DND-41 (cell line): ENCODE measurements at regions not wholly inside any gene's neighbourhood (a gene's known extent, or its start where the extent isn't known, plus 50 kb on each side); places are given as distances from the start of the nearest gene placed in this dataset.

ENCODE experiments used
- ATAC-seq: fragments of 200-7000 bp; cut with Tn5 transposase; 3 replicates; pipeline ENCODE4 v1.9.1; 2021; ENCODE audit warnings: low read depth; ENCODE audit not compliant: insufficient read depth
- DNase-seq: peaks from one replicate; pipeline ENCODE4 v3.0.0-alpha.2; 2020
- H2AFZ ChIP-seq: 2 replicates; pipeline ENCODE4 v1.6.0; 2012; ENCODE audit warnings: low read depth, low read length
- H3K27ac ChIP-seq: 2 replicates; pipeline ENCODE4 v1.5.1; 2012; ENCODE audit warnings: low read length, inconsistent platforms
- H3K27me3 ChIP-seq: fragments of 200-600 bp; sonication (generic); 2 replicates; pipeline ENCODE4 v1.6.0; 2012; ENCODE audit warnings: low read length, mild to moderate bottlenecking, inconsistent platforms; ENCODE audit not compliant: insufficient read depth, poor library complexity
- H3K36me3 ChIP-seq: 2 replicates; pipeline ENCODE4 v1.5.1; 2012; ENCODE audit warnings: low read length, inconsistent platforms; ENCODE audit not compliant: insufficient read depth
- H3K4me1 ChIP-seq: 2 replicates; pipeline ENCODE4 v1.5.1; 2012; ENCODE audit warnings: mild to moderate bottlenecking, low read length; ENCODE audit not compliant: insufficient read depth
- H3K4me2 ChIP-seq: 2 replicates; pipeline ENCODE4 v1.6.0; 2012; ENCODE audit warnings: mild to moderate bottlenecking, moderate library complexity, low read length, inconsistent platforms; ENCODE audit not compliant: insufficient read depth
- H3K4me3 ChIP-seq, 2 experiments: fragments of 200-600 bp in 1 of 2; shearing (Covaris generic) in 1 of 2; 2 replicates each; pipeline ENCODE4 v1.5.1; 2012 to 2016; ENCODE audit warnings: inconsistent platforms in 2 of 2, low read length in 2 of 2, mild to moderate bottlenecking in 2 of 2, low read depth in 1 of 2, moderate library complexity in 1 of 2
- H3K79me2 ChIP-seq: 2 replicates; pipeline ENCODE4 v1.6.0; 2012; ENCODE audit warnings: low read length, inconsistent platforms; ENCODE audit not compliant: insufficient read depth
- H3K9ac ChIP-seq: 2 replicates; pipeline ENCODE4 v1.6.0; 2012; ENCODE audit warnings: low read depth, mild to moderate bottlenecking, inconsistent platforms, low read length, moderate library complexity
- H3K9me3 ChIP-seq: 2 replicates; pipeline ENCODE4 v1.5.1; 2012; ENCODE audit warnings: low read length, moderate library complexity, mild to moderate bottlenecking, inconsistent platforms; ENCODE audit not compliant: insufficient read depth, severe bottlenecking
- H4K20me1 ChIP-seq: 2 replicates; pipeline ENCODE4 v1.6.0; 2012; ENCODE audit warnings: low read length; ENCODE audit not compliant: insufficient read depth
- EZH2 ChIP-seq: IDR thresholded peaks from 3 replicates; pipeline ENCODE4 v1.6.1; 2012; ENCODE audit warnings: borderline replicate concordance, low read depth, mild to moderate bottlenecking, moderate library complexity, low read length, inconsistent platforms; ENCODE audit not compliant: severe bottlenecking
- TF ChIP-seq, protein P1 (sequence below): IDR thresholded peaks from 2 replicates; pipeline ENCODE4 v1.5.1; 2012; ENCODE audit warnings: borderline replicate concordance, low read length, moderate library complexity, mild to moderate bottlenecking; ENCODE audit not compliant: poor library complexity, severe bottlenecking; ENCODE audit errors: extremely low read depth

DNA sequence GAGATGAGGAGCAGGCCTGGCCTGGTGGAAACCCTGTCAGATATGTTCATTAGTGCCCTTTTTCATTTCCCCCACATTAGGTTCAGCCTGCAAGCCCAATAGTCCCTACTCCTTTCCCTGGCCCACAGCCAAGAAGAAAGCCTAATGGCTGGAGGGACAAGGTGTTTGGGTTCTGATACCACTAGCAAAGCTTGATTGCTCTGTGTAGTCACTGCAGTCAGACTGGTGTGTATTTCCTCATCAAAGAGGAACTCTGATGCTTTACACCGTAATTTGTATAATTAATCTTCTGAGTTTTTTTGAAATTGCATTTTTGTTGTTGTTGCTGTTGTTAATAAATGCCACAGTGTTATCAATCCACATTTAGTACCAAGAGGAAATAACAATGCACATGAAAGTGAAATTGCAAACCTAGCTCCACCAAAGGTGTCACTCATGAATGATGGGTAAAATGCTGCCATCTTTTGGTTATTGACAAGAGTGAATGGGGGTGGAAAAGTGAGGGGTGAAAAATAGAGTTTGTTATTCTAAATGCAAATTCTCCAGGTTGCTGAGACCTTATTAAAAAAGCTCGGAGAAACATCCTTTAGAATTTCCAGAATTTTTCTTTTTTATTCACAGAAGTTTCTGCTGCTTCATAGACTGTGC, 320.2 kb upstream of the POU3F2 start:
- Histone ChIP-seq H3K4me2 (no peak overlapping the region), H3K27ac (no peak overlapping the region), H3K9me3 (no peaks in the 10 kb centered on the region), H3K9ac (no peak overlapping the region), H3K79me2 (no peaks in the 10 kb centered on the region), H3K27me3 (no peaks in the 10 kb centered on the region), H4K20me1 (no peaks in the 10 kb centered on the region), H3K4me1 (no peaks in the 10 kb centered on the region), H2AFZ (no peak overlapping the region), H3K36me3 (no peaks in the 10 kb centered on the region), H3K4me3 (no peak overlapping the region)
- no peak for DNase-seq
- TF ChIP-seq EZH2, result no peak
- TF ChIP-seq, protein P1, sequence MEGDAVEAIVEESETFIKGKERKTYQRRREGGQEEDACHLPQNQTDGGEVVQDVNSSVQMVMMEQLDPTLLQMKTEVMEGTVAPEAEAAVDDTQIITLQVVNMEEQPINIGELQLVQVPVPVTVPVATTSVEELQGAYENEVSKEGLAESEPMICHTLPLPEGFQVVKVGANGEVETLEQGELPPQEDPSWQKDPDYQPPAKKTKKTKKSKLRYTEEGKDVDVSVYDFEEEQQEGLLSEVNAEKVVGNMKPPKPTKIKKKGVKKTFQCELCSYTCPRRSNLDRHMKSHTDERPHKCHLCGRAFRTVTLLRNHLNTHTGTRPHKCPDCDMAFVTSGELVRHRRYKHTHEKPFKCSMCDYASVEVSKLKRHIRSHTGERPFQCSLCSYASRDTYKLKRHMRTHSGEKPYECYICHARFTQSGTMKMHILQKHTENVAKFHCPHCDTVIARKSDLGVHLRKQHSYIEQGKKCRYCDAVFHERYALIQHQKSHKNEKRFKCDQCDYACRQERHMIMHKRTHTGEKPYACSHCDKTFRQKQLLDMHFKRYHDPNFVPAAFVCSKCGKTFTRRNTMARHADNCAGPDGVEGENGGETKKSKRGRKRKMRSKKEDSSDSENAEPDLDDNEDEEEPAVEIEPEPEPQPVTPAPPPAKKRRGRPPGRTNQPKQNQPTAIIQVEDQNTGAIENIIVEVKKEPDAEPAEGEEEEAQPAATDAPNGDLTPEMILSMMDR, result no peak
- ATAC-seq, result no peak

GRCh38 chr6:98514796-98515195, 319.6 kb upstream of the POU3F2 start:
- no peak overlapping the region for H2AFZ ChIP-seq
- no peaks in the 10 kb centered on the region for H3K79me2 ChIP-seq
- no peaks in the 10 kb centered on the region for H3K36me3 ChIP-seq
- no peak overlapping the region for H3K4me2 ChIP-seq
- H3K27ac ChIP-seq, result no peak overlapping the region
- no peaks in the 10 kb centered on the region for H3K4me1 ChIP-seq
- H3K9me3 ChIP-seq, result no peaks in the 10 kb centered on the region
- H4K20me1 ChIP-seq, result no peaks in the 10 kb centered on the region
- H3K4me3 ChIP-seq, result no peak overlapping the region
- DNase-seq (no peak), ATAC-seq (no peak)
- TF ChIP-seq EZH2, result no peak
- TF ChIP-seq, protein P1, result no peak
- H3K9ac ChIP-seq, result no peak overlapping the region
- no peaks in the 10 kb centered on the region for H3K27me3 ChIP-seq

DNA sequence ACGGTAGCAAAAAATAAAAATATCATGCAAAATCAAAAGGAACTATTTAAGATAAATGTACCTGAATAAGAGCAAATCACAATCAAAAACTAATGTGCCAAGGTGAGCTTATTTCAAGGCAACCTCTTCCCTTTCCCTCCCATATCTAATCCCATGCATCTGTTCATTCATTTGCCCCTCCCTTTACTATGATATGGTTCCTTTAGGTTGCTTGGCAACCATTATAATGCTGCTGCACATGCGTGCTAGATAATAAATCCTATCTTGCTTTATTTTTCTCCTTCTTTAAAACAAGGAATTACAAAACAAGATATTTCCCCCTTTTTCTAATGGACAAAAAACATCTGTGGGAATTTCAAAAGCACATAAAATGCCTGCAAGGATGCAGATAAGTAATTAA, 318.2 kb upstream of the POU3F2 start:
- no peaks in the 10 kb centered on the region for H3K9me3 ChIP-seq
- no peak overlapping the region for H3K27ac ChIP-seq
- no peak for DNase-seq
- no peaks in the 10 kb centered on the region for H3K79me2 ChIP-seq
- no peak overlapping the region for H2AFZ ChIP-seq
- no peak overlapping the region for H3K4me3 ChIP-seq
- no peak overlapping the region for H3K9ac ChIP-seq
- H3K4me2 ChIP-seq, result no peak overlapping the region
- no peaks in the 10 kb centered on the region for H3K4me1 ChIP-seq
- no peaks in the 10 kb centered on the region for H3K36me3 ChIP-seq
- no peaks in the 10 kb centered on the region for H4K20me1 ChIP-seq
- no peaks in the 10 kb centered on the region for H3K27me3 ChIP-seq
- ATAC-seq, result no peak
- TF ChIP-seq, protein P1, result no peak
- no peak for TF ChIP-seq EZH2
